ENCODE measurements at regions not wholly inside any gene's neighbourhood (a gene's known extent, or its start where the extent isn't known, plus 50 kb on each side); places are given as distances from the start of the nearest gene placed in this dataset.

DNA sequence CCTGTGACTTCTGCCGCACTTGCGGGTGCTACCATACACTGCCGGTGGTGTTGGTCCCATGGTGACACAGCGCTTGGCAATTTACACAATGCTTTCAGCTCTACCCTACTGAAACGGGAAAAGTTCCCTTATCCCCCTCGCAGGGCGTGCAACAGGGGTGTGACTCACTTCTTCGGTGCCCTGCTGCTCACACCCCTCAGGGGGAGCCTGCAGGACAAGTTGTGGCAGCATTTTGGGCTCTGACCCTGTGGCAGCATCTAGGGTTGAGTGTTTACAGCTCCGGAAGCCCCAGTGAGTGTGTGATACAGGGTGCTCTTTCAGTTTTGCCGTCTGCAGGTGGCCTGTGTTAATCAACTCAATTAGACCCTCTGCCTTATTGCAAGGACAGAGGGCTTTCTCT, 324.7 kb upstream of the RGMA start:
- peak in 1 of 2 donors; percentile 66 for DNase-seq (ENCODE audit: low spot score in 2 of 2)
- WGBS, 2 donors = 69 to 75% methylated on average over 10 of the region's 10 CpGs
- intact Hi-C loops (cut with DNase I; ENCODE audit: low total_unique reads) = no loop called here
- H3K4me3 ChIP-seq (ENCODE audit: low read depth, poor library complexity, severe bottlenecking) = no peak overlapping the region
- TF ChIP-seq, protein P1, sequence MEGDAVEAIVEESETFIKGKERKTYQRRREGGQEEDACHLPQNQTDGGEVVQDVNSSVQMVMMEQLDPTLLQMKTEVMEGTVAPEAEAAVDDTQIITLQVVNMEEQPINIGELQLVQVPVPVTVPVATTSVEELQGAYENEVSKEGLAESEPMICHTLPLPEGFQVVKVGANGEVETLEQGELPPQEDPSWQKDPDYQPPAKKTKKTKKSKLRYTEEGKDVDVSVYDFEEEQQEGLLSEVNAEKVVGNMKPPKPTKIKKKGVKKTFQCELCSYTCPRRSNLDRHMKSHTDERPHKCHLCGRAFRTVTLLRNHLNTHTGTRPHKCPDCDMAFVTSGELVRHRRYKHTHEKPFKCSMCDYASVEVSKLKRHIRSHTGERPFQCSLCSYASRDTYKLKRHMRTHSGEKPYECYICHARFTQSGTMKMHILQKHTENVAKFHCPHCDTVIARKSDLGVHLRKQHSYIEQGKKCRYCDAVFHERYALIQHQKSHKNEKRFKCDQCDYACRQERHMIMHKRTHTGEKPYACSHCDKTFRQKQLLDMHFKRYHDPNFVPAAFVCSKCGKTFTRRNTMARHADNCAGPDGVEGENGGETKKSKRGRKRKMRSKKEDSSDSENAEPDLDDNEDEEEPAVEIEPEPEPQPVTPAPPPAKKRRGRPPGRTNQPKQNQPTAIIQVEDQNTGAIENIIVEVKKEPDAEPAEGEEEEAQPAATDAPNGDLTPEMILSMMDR (IDR thresholded peaks at IDR 0.05) = no peak
- no peak for TF ChIP-seq POLR2A (IDR thresholded peaks at IDR 0.05)

DNA sequence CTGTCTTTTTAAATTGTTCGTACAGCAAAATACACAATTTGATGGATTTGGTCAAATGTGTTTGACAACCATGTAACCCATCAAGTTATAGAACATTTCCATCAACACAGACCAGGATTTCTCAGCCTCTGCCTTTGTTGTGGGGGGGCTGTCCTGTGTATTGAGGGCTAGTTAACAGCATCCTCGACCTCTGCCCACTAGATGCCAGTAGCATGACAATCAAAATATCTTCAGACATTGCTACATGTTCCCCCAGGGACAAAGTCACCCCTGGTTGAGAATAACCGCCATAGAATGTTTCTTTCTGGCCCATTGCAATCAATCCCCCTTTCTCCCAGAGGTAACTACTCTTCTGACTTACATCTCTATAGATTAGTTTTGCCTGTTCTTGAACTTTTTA, 310.1 kb upstream of the RGMA start:
- DNase-seq (ENCODE audit: low spot score in 2 of 2) = no peak
- WGBS, 2 donors = 76 to 88% methylated on average over 3 of the region's 3 CpGs
- H3K4me3 ChIP-seq (ENCODE audit: low read depth, poor library complexity, severe bottlenecking) = no peak overlapping the region
- no peak for TF ChIP-seq POLR2A (IDR thresholded peaks at IDR 0.05)
- TF ChIP-seq, protein P1 (IDR thresholded peaks at IDR 0.05) = no peak
- intact Hi-C loops (cut with DNase I; ENCODE audit: low total_unique reads) = no loop called here

DNA sequence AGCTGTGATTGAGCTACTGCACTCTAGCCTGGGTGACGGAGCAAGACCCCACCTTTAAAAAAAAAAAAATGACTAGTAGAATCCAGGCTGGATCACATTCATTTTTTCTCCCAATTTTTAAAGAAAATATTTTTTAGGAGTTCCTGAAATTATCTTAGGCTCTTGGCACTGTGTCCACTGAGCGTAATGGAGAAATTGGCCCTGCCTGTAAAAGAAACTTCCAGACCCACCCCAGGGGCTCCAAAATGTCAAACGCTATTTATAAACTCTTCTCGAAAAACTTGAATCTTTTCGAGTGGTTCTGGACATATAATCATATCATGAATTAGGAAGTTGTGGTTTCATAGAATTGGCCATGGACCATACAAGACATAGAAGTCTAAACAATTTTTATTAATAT, 300.2 kb upstream of the RGMA start:
- no peak overlapping the region for H3K4me3 ChIP-seq (ENCODE audit: low read depth, poor library complexity, severe bottlenecking)
- no peak for DNase-seq (ENCODE audit: low spot score in 2 of 2)
- no peak for TF ChIP-seq POLR2A (IDR thresholded peaks at IDR 0.05)
- TF ChIP-seq, protein P1 (IDR thresholded peaks at IDR 0.05) = no peak
- WGBS, 2 donors = 67 to 72% methylated on average over 5 of the region's 5 CpGs
- intact Hi-C loops (cut with DNase I; ENCODE audit: low total_unique reads) = no loop called here

DNA sequence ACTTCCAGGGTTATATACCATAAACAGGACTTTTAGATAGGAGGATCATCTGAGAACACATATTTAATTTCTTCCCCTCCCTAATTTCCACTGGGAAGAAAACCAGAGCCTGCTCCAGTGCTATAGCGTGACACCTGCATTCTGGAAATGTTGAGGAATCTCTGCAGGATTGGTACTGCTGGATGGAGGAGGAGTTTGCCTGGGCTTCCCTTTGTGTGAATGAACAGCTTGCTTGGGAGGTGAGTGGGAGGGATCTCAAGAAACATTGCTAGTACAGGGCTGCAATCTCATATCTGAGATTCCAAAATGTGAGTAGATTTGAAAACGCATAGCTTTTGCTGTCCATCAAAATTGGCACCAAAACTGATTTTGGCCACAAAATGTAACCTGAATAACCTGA, 295.9 kb upstream of the RGMA start:
- intact Hi-C loops (cut with DNase I; ENCODE audit: low total_unique reads) = no loop called here

DNA sequence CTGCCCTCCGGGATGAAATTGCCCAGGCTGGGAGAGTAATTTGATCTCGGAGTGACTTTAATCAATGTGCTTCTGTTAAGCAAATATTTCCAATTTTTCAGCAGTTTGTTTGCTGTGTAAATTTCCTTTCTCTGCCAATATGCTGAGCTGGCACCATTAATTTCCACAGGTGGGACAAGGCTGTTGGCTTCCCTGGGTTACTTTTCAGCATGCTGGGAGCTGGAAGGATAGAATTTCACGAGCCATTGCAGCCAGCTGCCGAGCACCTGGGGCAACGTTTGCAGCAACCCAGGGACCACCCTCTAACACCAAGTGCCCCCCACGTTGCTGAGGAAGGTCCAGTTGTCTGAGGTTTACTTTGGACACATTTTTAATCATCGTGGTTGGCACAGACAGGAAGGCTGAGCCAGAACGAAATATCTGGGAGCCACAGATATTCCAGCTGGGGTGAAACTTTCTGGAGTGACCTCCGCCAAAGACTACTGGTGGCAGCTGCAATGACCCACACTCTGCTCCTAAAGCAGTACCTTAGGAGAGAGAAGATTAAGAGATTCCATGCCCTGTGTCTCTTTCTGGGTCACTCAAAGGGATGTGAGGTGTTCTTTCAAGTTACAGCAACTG, 293.3 kb upstream of the RGMA start:
- TF ChIP-seq, protein P1 (IDR thresholded peaks at IDR 0.05) = no peak
- TF ChIP-seq POLR2A (IDR thresholded peaks at IDR 0.05) = no peak
- intact Hi-C loops (cut with DNase I; ENCODE audit: low total_unique reads) = no loop called here

More for the DNA sequence above, 295.9 kb upstream of the RGMA start:
- TF ChIP-seq POLR2A (IDR thresholded peaks at IDR 0.05) = no peak
- TF ChIP-seq, protein P1 (IDR thresholded peaks at IDR 0.05) = no peak
- 84 to 91% methylated on average over 2 of the region's 2 CpGs for WGBS, 2 donors
- no peak overlapping the region for H3K4me3 ChIP-seq (ENCODE audit: low read depth, poor library complexity, severe bottlenecking)
- DNase-seq (ENCODE audit: low spot score in 2 of 2) = no peak

DNA sequence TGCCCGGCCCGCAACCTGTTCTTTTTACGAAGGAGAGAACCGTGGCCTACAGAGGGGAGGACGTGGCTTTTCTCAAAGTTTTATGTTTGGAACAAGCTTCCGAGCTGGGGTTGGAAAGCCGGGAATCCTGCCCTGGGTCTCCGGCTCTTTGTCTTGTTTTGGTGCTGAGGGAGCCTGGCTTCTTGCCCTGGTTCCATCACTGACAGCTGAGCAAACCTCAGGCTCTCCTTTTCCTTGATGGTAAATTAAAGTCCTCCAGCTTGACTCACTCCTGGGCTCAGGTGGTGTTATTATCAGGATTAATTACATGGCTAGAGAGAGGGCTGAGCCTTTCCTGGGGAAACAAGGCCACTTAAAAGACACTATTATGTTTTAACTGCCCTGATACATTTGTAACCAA, 289.5 kb upstream of the RGMA start:
- 83 to 91% methylated on average over 8 of the region's 8 CpGs for WGBS, 2 donors
- no peak for DNase-seq (ENCODE audit: low spot score in 2 of 2)
- TF ChIP-seq POLR2A (IDR thresholded peaks at IDR 0.05) = no peak
- TF ChIP-seq, protein P1 (IDR thresholded peaks at IDR 0.05) = no peak
- no peak overlapping the region for H3K4me3 ChIP-seq (ENCODE audit: low read depth, poor library complexity, severe bottlenecking)
- intact Hi-C loops (cut with DNase I; ENCODE audit: low total_unique reads) = no loop called here

More for the DNA sequence above, 293.3 kb upstream of the RGMA start:
- DNase-seq (ENCODE audit: low spot score in 2 of 2) = no peak
- 39 to 53% methylated on average over 8 to 9 of the region's 9 CpGs for WGBS, 2 donors
- no peak overlapping the region for H3K4me3 ChIP-seq (ENCODE audit: low read depth, poor library complexity, severe bottlenecking)
